Chondrocyte (in vitro differentiated cells): ENCODE measurements at regions not wholly inside any gene's neighbourhood (a gene's known extent, or its start where the extent isn't known, plus 50 kb on each side); places are given as distances from the start of the nearest gene placed in this dataset.

Experiments used
- DNase-seq: peaks from one replicate; pipeline ENCODE4 v3.0.0; 2021; ENCODE audit warnings: mixed read lengths, low spot score
- H3K27ac Mint-ChIP-seq: one replicate; pipeline ENCODE4 v1.8.0; 2021; ENCODE audit warnings: mild to moderate bottlenecking, moderate library complexity, mixed read lengths; ENCODE audit not compliant: unreplicated experiment
- H3K27me3 Mint-ChIP-seq: 2 replicates; pipeline ENCODE4 v1.8.0; 2021; ENCODE audit warnings: low read depth, mixed read lengths
- H3K36me3 Mint-ChIP-seq: 2 replicates; pipeline ENCODE4 v1.8.0; 2021; ENCODE audit warnings: low read depth, mixed read lengths
- H3K4me1 Mint-ChIP-seq: 2 replicates; pipeline ENCODE4 v1.8.0; 2021; ENCODE audit warnings: low read depth, mild to moderate bottlenecking, mixed read lengths
- H3K4me3 Mint-ChIP-seq: one replicate; pipeline ENCODE4 v1.8.0; 2021; ENCODE audit warnings: mild to moderate bottlenecking, moderate library complexity, mixed read lengths; ENCODE audit not compliant: unreplicated experiment
- H3K9me3 Mint-ChIP-seq: 2 replicates; pipeline ENCODE4 v1.8.0; 2021; ENCODE audit warnings: low read depth, mixed read lengths
- TF ChIP-seq, protein P1 (sequence below): fragments of 200-600 bp; sonication (generic); IDR thresholded peaks from 2 replicates; pipeline ENCODE4 v1.5.0; 2021; ENCODE audit warnings: antibody characterized with exemption, mild to moderate bottlenecking, moderate library complexity

DNA sequence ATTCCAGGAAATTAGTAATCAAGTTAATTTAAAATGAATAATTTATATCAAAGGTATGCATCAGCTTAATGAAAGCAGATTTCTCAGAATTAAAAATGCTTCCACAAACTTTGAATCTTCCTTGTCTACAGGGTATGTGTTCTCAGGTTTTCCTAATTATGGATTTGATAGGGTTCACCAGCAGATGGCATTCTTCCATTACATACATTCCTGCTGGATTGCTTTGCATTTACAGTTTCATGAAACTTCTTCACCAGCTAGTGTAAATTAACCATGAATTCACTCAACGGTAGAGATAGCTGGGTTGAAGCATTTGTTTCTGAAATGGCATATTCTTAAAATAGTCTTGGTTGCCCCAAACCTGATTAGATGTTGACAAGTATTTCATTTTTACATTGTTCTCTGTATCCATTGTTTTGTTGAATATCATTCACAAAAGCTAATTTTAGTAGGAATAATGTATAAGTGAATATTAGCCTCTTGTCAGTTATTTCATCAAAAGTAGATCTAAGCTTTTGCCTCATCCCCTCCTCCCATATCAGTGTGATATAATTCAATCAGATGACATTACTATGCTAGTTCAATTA, 68.7 kb upstream of the WDR41 start:
- Mint-ChIP-seq H3K27ac (no peak overlapping the region), H3K4me3 (no peak overlapping the region), H3K4me1 (no peaks in the 10 kb centered on the region), H3K27me3 (peaks cover 22% of the 10 kb centered on the region), H3K36me3 (no peaks in the 10 kb centered on the region), H3K9me3 (no peaks in the 10 kb centered on the region)
- TF ChIP-seq, protein P1, sequence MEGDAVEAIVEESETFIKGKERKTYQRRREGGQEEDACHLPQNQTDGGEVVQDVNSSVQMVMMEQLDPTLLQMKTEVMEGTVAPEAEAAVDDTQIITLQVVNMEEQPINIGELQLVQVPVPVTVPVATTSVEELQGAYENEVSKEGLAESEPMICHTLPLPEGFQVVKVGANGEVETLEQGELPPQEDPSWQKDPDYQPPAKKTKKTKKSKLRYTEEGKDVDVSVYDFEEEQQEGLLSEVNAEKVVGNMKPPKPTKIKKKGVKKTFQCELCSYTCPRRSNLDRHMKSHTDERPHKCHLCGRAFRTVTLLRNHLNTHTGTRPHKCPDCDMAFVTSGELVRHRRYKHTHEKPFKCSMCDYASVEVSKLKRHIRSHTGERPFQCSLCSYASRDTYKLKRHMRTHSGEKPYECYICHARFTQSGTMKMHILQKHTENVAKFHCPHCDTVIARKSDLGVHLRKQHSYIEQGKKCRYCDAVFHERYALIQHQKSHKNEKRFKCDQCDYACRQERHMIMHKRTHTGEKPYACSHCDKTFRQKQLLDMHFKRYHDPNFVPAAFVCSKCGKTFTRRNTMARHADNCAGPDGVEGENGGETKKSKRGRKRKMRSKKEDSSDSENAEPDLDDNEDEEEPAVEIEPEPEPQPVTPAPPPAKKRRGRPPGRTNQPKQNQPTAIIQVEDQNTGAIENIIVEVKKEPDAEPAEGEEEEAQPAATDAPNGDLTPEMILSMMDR, result peak; percentile 87
- DNase-seq, result no peak

DNA sequence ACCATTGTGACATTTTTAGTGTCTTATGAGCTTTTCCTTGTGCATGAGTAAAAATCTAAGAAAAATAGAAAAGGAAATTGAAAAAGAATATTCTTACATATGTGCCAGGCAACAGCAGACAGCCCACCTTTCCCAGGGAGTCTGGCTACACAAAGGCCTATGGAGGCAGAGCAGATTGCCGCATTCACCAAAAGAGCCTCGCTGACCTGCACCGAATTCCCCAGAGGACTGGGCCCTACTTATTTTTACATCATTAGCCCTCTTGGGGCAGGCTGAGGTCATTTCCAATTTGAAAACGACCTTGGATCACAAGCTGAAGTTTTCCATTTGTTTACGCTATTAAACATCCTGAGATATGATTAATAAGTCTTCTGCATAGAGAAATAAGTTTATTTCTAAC, 66.2 kb upstream of the WDR41 start:
- peaks cover 29% of the 10 kb centered on the region for H3K27me3 Mint-ChIP-seq
- TF ChIP-seq, protein P1, result no peak

DNA sequence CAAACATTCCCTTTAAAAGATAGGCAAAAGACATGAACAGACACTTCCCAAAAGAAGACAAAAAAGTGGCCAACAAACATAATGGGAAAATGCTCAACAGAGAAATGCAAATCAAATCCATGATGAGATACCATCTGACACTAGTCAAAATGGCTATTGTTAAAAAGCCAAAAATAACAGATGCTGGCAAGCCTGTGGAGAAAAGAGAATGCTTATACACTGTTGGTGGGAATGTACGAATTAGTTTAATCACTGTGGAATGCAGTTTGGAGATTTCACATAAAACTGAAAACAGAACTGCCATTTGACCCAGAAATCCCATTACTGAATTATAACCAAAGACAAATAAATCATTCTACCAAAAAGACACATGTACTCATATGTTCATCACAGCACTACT, 58.3 kb upstream of the WDR41 start:
- Mint-ChIP-seq H3K36me3 (peaks cover 3% of the 10 kb centered on the region), H3K27me3 (peaks cover 18% of the 10 kb centered on the region), H3K4me3 (no peak overlapping the region), H3K27ac (no peak overlapping the region), H3K4me1 (peaks cover 6% of the 10 kb centered on the region), H3K9me3 (peaks cover 36% of the 10 kb centered on the region)
- no peak for DNase-seq
- TF ChIP-seq, protein P1, result no peak

More for the DNA sequence above, 66.2 kb upstream of the WDR41 start:
- no peaks in the 10 kb centered on the region for H3K9me3 Mint-ChIP-seq
- H3K36me3 Mint-ChIP-seq, result no peaks in the 10 kb centered on the region
- no peak for DNase-seq
- no peak overlapping the region for H3K27ac Mint-ChIP-seq
- H3K4me1 Mint-ChIP-seq, result no peaks in the 10 kb centered on the region
- no peak overlapping the region for H3K4me3 Mint-ChIP-seq

DNA sequence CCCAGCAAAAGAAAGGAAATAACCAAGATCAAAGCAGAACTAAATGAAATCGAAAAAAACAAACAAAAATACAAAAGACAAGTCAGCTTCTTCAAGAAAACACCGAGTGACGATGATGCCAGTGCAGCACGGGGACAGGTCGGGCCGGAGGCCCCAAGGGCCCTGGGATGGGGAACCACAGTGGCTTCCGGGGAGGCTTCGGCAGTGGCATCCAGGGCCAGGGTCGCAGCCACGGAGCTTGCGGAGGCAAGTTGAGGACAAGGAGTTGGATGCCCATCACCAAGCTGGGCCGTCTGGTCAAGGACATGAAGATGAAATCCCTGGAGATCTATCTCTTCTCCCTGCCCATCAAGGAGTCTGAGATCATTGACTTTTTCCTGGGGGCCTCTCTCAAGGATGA, 53.2 kb upstream of the WDR41 start:
- peaks cover 10% of the 10 kb centered on the region for H3K27me3 Mint-ChIP-seq

More for the DNA sequence above, 53.2 kb upstream of the WDR41 start:
- peaks cover 30% of the 10 kb centered on the region for H3K9me3 Mint-ChIP-seq
- H3K36me3 Mint-ChIP-seq, result peaks cover 3% of the 10 kb centered on the region
- no peak overlapping the region for H3K27ac Mint-ChIP-seq
- H3K4me3 Mint-ChIP-seq, result no peak overlapping the region
- TF ChIP-seq, protein P1, result no peak
- H3K4me1 Mint-ChIP-seq, result peaks cover 4% of the 10 kb centered on the region
- DNase-seq, result no peak
